ENCODE measurements at regions not wholly inside any gene's neighbourhood (a gene's known extent, or its start where the extent isn't known, plus 50 kb on each side); places are given as distances from the start of the nearest gene placed in this dataset.

GRCh38 chr9:135290566-135290965 lies 189.0 kb upstream of the PPP1R26 start:
- TF ChIP-seq POLR2A (IDR thresholded peaks at IDR 0.05) (no peak), EP300 (IDR thresholded peaks at IDR 0.05) (no peak)
- TF ChIP-seq, protein P1, sequence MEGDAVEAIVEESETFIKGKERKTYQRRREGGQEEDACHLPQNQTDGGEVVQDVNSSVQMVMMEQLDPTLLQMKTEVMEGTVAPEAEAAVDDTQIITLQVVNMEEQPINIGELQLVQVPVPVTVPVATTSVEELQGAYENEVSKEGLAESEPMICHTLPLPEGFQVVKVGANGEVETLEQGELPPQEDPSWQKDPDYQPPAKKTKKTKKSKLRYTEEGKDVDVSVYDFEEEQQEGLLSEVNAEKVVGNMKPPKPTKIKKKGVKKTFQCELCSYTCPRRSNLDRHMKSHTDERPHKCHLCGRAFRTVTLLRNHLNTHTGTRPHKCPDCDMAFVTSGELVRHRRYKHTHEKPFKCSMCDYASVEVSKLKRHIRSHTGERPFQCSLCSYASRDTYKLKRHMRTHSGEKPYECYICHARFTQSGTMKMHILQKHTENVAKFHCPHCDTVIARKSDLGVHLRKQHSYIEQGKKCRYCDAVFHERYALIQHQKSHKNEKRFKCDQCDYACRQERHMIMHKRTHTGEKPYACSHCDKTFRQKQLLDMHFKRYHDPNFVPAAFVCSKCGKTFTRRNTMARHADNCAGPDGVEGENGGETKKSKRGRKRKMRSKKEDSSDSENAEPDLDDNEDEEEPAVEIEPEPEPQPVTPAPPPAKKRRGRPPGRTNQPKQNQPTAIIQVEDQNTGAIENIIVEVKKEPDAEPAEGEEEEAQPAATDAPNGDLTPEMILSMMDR (IDR thresholded peaks at IDR 0.05) = no peak
